ENCODE measurements at regions not wholly inside any gene's neighbourhood (a gene's known extent, or its start where the extent isn't known, plus 50 kb on each side); places are given as distances from the start of the nearest gene placed in this dataset.

DNA sequence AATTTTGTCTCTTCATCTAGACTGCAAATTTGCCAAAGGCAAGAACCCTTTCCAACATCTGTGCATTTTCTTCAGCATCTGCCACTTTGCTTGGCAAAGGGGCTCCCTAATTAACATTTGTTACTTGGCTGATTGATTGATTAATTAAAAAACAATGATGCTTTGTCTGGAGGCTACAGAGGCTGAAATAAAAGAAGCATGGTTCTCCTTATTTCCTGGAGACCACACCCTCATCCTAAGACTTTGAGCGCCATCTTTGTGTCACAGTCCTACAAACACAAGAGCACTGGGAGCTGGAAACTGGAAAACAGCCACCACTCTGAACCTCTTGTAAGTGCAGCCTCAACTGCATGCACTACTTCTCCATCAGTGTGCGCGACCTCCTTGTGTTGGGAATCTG, 189.2 kb downstream of the C7orf25 start:
- no peak overlapping the region for H2BK12ac ChIP-seq (ENCODE audit: insufficient read length, low read depth, low read length)
- H2AK5ac ChIP-seq (ENCODE audit: insufficient read length, low read length) = no peak overlapping the region
- no peaks in the 10 kb centered on the region for H4K20me1 ChIP-seq (ENCODE audit: control insufficient read depth, insufficient read depth, insufficient read length)
- H3K27ac ChIP-seq (ENCODE audit: insufficient read length, low read depth, low read length) = no peak overlapping the region
- no peak overlapping the region for H3K4me2 ChIP-seq (ENCODE audit: insufficient read depth, insufficient read length, low read length)
- Mint-ChIP-seq H3K36me3 (ENCODE audit: insufficient read depth in 1 of 3, low read depth in 3 of 3) (peaks cover 0 to 5% (median 1%) of the 10 kb centered on the region in 3 experiments; a peak in 2 of 7 replicates), H3K27ac (no peak overlapping the region), H3K4me3 (no peak overlapping the region; a peak in 1 of 5 replicates), H3K4me1 (peaks cover 22 to 24% of the 10 kb centered on the region in 2 experiments), H3K27me3 (ENCODE audit: low read depth) (peaks cover 3% of the 10 kb centered on the region; the same call in 1 of the 2 replicates), H3K9me3 (peaks cover 4 to 6% of the 10 kb centered on the region in 2 experiments; a peak in 1 of 5 replicates)
- no peak overlapping the region for H2BK120ac ChIP-seq (ENCODE audit: low read depth, low read length, poor library complexity, severe bottlenecking)
- H2BK20ac ChIP-seq (ENCODE audit: low read depth, low read length, poor library complexity, severe bottlenecking) = no peak overlapping the region
- no peak overlapping the region for H4K91ac ChIP-seq (ENCODE audit: insufficient read length, low read depth, low read length)
- H3K9me3 ChIP-seq (ENCODE audit: control insufficient read depth, low read depth, low read length) = no peaks in the 10 kb centered on the region
- TF ChIP-seq, protein P1, sequence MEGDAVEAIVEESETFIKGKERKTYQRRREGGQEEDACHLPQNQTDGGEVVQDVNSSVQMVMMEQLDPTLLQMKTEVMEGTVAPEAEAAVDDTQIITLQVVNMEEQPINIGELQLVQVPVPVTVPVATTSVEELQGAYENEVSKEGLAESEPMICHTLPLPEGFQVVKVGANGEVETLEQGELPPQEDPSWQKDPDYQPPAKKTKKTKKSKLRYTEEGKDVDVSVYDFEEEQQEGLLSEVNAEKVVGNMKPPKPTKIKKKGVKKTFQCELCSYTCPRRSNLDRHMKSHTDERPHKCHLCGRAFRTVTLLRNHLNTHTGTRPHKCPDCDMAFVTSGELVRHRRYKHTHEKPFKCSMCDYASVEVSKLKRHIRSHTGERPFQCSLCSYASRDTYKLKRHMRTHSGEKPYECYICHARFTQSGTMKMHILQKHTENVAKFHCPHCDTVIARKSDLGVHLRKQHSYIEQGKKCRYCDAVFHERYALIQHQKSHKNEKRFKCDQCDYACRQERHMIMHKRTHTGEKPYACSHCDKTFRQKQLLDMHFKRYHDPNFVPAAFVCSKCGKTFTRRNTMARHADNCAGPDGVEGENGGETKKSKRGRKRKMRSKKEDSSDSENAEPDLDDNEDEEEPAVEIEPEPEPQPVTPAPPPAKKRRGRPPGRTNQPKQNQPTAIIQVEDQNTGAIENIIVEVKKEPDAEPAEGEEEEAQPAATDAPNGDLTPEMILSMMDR (conservative IDR thresholded peaks at IDR 0.05) = no peak
- no peaks in the 10 kb centered on the region; the same call in 1 of the 2 replicates for H3K4me1 ChIP-seq (ENCODE audit: insufficient read depth, low read length)
- H2AFZ ChIP-seq (ENCODE audit: low read length) = no peak overlapping the region
- no peak overlapping the region for H4K8ac ChIP-seq (replicated peaks; ENCODE audit: insufficient read length, low read depth, low read length)
- H3K23ac ChIP-seq (ENCODE audit: insufficient read length, low read depth, low read length) = no peak overlapping the region
- H3K4ac ChIP-seq (ENCODE audit: low read depth, low read length) = no peak overlapping the region
- no peak overlapping the region for H2BK15ac ChIP-seq (ENCODE audit: low read depth, low read length)
- no peaks in the 10 kb centered on the region for H3K79me1 ChIP-seq (ENCODE audit: insufficient read depth, low read depth, low read length, poor library complexity, severe bottlenecking)
- no peaks in the 10 kb centered on the region for H3K79me2 ChIP-seq (ENCODE audit: insufficient read depth, low read length)
- H3K23me2 ChIP-seq (ENCODE audit: insufficient read length, low read depth, low read length, poor library complexity, severe bottlenecking) = no peaks in the 10 kb centered on the region
- no peak overlapping the region for H2BK5ac ChIP-seq (ENCODE audit: insufficient read length, low read length)
- no peak overlapping the region for H3T11ph ChIP-seq (ENCODE audit: low read length)
- no CpG with 5 or more reads among the region's 3 CpGs for WGBS (ENCODE audit: extremely low coverage, insufficient read length, low lambda C conversion rate)
- DNase-seq = no peak
- no peak overlapping the region for H3K56ac ChIP-seq (ENCODE audit: insufficient read length, low read depth, low read length)
- no peak overlapping the region for H3K9ac ChIP-seq (ENCODE audit: extremely low read depth, insufficient read length, low read length)
- no peak overlapping the region for H3K14ac ChIP-seq (ENCODE audit: insufficient read depth, low read length)
- no peak overlapping the region for H3K18ac ChIP-seq (ENCODE audit: insufficient read length, low read depth, low read length)
- no peak overlapping the region for H4K5ac ChIP-seq (ENCODE audit: insufficient read length, low read depth, low read length)
- H3K27me3 ChIP-seq (ENCODE audit: insufficient read depth, low read length) = no peaks in the 10 kb centered on the region
